ENCODE measurements at regions not wholly inside any gene's neighbourhood (a gene's known extent, or its start where the extent isn't known, plus 50 kb on each side); places are given as distances from the start of the nearest gene placed in this dataset.

- H3K27ac ChIP-seq = no peak overlapping the region
- no peak for TF ChIP-seq CTCF (conservative IDR thresholded peaks at IDR 0.05)
Observed at GRCh38 chr2:198238429-198238828, 434.0 kb downstream of the PLCL1 start.

GRCh38 chr2:198236338-198236737 is 431.9 kb downstream of the PLCL1 start:
- no peak overlapping the region for H3K27ac ChIP-seq
- TF ChIP-seq CTCF (conservative IDR thresholded peaks at IDR 0.05) = no peak

GRCh38 chr2:198232281-198232680 is 427.9 kb downstream of the PLCL1 start:
- H3K27ac ChIP-seq = no peak overlapping the region
- no peak for TF ChIP-seq CTCF (conservative IDR thresholded peaks at IDR 0.05)

GRCh38 chr2:198231562-198231961 is 427.2 kb downstream of the PLCL1 start:
- no peak for TF ChIP-seq CTCF (conservative IDR thresholded peaks at IDR 0.05)
- H3K27ac ChIP-seq = no peak overlapping the region

GRCh38 chr2:198220763-198221610 is 416.6 kb downstream of the PLCL1 start:
- no peak for TF ChIP-seq CTCF (conservative IDR thresholded peaks at IDR 0.05)
- no peak overlapping the region for H3K27ac ChIP-seq

GRCh38 chr2:198219292-198219691 is 414.9 kb downstream of the PLCL1 start:
- H3K27ac ChIP-seq = no peak overlapping the region

GRCh38 chr2:198214114-198214596 is 409.8 kb downstream of the PLCL1 start:
- no peak for TF ChIP-seq CTCF (conservative IDR thresholded peaks at IDR 0.05)
- no peak overlapping the region for H3K27ac ChIP-seq

More at GRCh38 chr2:198219292-198219691, 414.9 kb downstream of the PLCL1 start:
- TF ChIP-seq CTCF (conservative IDR thresholded peaks at IDR 0.05) = no peak
